ENCODE measurements at regions not wholly inside any gene's neighbourhood (a gene's known extent, or its start where the extent isn't known, plus 50 kb on each side); places are given as distances from the start of the nearest gene placed in this dataset.

- no peak for TF ChIP-seq CTCF (IDR thresholded peaks at IDR 0.05)
- no peak for TF ChIP-seq POLR2A (IDR thresholded peaks at IDR 0.05)
- TF ChIP-seq POLR2AphosphoS5 (IDR thresholded peaks at IDR 0.05) = no peak
- TF ChIP-seq EP300 (IDR thresholded peaks at IDR 0.05) = no peak
Observed at GRCh38 chr4:111717921-111718320, 427.3 kb upstream of the FAM241A start.

Measured in suprapubic skin (tissue), 4 donors.